ENCODE measurements at regions not wholly inside any gene's neighbourhood (a gene's known extent, or its start where the extent isn't known, plus 50 kb on each side); places are given as distances from the start of the nearest gene placed in this dataset.

DNA sequence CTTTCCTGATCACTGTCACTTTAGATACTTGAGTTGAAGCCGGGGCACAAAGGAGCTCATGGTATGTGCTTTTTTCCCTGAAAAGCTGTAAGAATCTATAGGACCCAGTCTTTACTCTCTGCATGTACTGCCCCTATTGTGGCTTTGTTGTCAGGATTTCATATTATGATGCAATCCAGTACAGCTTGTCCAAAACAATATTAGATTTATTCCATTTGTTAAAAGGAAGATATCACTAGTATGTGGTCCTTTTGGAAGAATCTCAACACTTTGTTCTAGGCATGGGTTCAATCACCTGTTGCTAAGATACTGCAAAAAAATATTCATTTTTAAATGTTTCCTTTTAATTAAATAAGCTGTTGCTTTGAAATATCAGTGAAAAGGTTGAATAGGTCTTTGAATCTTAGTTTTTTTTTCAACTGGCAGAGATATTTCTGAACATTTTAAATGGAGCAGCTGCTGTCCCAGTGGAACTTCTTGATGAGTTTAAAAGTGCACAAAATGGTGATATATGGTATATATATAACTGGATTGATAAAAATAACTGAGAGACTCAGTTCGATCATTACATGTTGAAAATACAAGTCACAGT lies 256.6 kb upstream of the NT5C1B start:
- TF ChIP-seq, protein P1, sequence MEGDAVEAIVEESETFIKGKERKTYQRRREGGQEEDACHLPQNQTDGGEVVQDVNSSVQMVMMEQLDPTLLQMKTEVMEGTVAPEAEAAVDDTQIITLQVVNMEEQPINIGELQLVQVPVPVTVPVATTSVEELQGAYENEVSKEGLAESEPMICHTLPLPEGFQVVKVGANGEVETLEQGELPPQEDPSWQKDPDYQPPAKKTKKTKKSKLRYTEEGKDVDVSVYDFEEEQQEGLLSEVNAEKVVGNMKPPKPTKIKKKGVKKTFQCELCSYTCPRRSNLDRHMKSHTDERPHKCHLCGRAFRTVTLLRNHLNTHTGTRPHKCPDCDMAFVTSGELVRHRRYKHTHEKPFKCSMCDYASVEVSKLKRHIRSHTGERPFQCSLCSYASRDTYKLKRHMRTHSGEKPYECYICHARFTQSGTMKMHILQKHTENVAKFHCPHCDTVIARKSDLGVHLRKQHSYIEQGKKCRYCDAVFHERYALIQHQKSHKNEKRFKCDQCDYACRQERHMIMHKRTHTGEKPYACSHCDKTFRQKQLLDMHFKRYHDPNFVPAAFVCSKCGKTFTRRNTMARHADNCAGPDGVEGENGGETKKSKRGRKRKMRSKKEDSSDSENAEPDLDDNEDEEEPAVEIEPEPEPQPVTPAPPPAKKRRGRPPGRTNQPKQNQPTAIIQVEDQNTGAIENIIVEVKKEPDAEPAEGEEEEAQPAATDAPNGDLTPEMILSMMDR (IDR thresholded peaks at IDR 0.05; ENCODE audit: borderline replicate concordance): no peak
- peaks cover 20% of the 10 kb centered on the region for H3K4me1 ChIP-seq
- peak overlapping the region; percentile 44 for H3K27ac ChIP-seq (replicated peaks)
- H3K36me3 ChIP-seq: no peaks in the 10 kb centered on the region
- H3K27me3 ChIP-seq (ENCODE audit: low read depth): no peaks in the 10 kb centered on the region
- no peak for DNase-seq
- intact Hi-C loops (cut with micrococcal nuclease): no loop called here
- H3K4me3 ChIP-seq: no peak overlapping the region
- H3K9me3 ChIP-seq (replicated peaks): no peaks in the 10 kb centered on the region

DNA sequence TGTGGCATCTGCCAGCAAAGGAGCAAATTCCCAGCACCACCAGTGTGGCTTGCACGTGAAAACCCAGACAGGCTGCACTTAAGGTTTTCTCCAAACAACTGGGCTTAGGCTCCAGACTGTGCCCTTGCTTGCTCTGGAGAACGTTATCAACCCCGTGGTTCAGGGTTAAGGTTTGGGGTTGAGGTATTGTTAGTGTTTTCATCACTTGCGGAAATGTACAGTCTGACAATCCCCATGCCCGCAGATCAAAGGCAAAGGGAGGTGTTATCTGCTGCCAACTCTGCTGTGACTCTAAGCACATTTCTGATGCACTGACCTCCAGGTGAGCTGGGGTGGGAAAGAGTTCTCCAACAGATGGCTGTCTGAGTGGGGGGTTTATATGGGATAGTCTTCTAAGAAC lies 253.5 kb upstream of the NT5C1B start:
- TF ChIP-seq, protein P1 (IDR thresholded peaks at IDR 0.05; ENCODE audit: borderline replicate concordance): no peak
- DNase-seq: no peak
- H3K27me3 ChIP-seq (ENCODE audit: low read depth): no peaks in the 10 kb centered on the region
- no peak overlapping the region for H3K27ac ChIP-seq (replicated peaks)
- H3K9me3 ChIP-seq (replicated peaks): no peaks in the 10 kb centered on the region
- intact Hi-C loops (cut with micrococcal nuclease): no loop called here
- H3K4me1 ChIP-seq: peaks cover 20% of the 10 kb centered on the region
- H3K36me3 ChIP-seq: no peaks in the 10 kb centered on the region
- H3K4me3 ChIP-seq: no peak overlapping the region

DNA sequence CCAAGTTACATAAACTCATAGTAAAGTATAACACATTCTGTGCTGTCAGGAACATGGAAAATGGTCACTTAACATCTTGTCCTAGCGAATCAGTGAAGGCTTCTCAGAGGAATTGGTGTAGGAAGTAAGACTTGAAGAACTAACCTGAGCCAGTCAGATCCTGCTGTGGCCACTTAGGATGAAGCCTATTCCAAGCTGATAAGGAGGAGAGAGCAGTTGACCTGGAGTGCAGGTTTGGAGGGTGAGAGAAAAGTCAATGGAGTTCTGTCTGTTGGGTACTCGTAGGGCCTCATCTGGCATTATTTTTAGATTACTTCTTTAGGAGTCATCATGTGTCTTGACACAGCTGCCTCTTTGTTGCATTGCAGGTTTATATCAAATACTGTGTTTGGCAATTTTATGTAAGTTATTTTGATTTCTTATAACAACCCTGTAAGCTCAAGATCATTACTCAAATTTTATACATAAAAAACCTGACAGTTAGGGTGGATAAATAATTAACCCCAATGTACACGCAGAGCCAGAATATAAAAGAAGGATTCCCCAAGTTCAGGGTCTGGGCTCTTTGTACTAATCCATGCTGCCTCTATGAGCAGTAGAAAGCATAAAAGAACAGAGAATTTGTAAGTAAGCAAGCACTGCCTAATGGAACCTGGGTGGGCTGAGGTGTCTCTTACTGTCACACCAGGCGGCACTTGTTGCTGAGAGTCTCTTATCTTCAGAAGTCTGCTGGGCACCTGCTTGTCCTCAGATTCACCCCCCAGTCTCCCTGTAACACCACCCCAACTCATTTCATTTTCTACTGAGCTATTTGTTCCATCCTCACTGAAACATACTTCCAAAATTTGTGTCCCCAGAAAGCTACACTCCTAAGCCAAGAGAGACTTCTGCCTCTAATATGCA lies 252.1 kb upstream of the NT5C1B start:
- Histone ChIP-seq H3K4me3 (no peak overlapping the region), H3K9me3 (replicated peaks) (no peaks in the 10 kb centered on the region), H3K27me3 (ENCODE audit: low read depth) (no peaks in the 10 kb centered on the region), H3K27ac (replicated peaks) (no peak overlapping the region), H3K4me1 (peaks cover 20% of the 10 kb centered on the region), H3K36me3 (no peaks in the 10 kb centered on the region)
- TF ChIP-seq, protein P1 (IDR thresholded peaks at IDR 0.05; ENCODE audit: borderline replicate concordance): no peak
- intact Hi-C loops (cut with micrococcal nuclease): no loop called here
- no peak for DNase-seq

DNA sequence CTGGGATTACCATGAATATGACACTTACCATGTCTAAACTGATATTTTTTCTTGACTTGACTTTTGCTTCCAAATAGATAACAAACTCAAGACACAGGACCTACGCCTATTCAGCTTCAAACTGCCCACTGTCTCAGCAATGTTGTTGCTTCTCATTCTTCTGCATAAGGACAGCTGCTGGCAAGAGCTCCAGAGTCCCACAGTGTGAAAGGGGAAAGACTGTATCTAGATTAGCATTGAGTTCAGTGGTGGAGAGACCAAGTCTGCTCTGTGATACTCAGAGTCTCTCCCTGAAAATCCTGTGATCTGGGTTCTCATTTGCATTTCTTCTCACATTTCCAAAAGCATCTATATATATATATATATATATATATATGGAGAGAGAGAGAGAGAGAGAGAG lies 247.9 kb upstream of the NT5C1B start:
- H3K9me3 ChIP-seq (replicated peaks): no peaks in the 10 kb centered on the region
- peaks cover 33% of the 10 kb centered on the region for H3K4me1 ChIP-seq
- H3K27me3 ChIP-seq (ENCODE audit: low read depth): no peaks in the 10 kb centered on the region
- no peak for DNase-seq
- H3K27ac ChIP-seq (replicated peaks): no peak overlapping the region
- no peak overlapping the region for H3K4me3 ChIP-seq
- no peaks in the 10 kb centered on the region for H3K36me3 ChIP-seq
- TF ChIP-seq, protein P1 (IDR thresholded peaks at IDR 0.05; ENCODE audit: borderline replicate concordance): no peak
- intact Hi-C loops (cut with micrococcal nuclease): no loop called here

DNA sequence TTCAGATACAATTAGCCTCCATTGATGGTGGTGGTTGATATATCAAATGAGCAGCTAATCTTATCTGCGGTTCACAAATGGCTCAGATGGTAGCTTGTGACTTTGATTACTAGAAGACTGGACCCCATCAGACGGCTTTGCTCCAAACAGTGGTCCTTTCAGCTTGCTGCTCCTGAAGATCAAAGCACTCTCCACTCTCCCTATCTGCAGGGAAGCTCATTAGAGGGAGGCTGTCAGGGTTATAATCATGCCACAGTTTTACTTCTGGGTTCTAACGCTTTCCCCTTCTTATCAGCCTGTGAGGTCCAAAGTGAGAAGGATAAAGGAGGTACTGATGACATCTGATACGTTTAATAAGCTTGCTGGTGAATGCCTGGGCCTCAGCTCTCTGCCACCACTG lies 247.1 kb upstream of the NT5C1B start:
- H3K36me3 ChIP-seq: no peaks in the 10 kb centered on the region
- no peak overlapping the region for H3K4me3 ChIP-seq
- no peaks in the 10 kb centered on the region for H3K9me3 ChIP-seq (replicated peaks)
- H3K27me3 ChIP-seq (ENCODE audit: low read depth): no peaks in the 10 kb centered on the region
- no peak overlapping the region for H3K27ac ChIP-seq (replicated peaks)
- TF ChIP-seq, protein P1 (IDR thresholded peaks at IDR 0.05; ENCODE audit: borderline replicate concordance): no peak
- H3K4me1 ChIP-seq: peaks cover 38% of the 10 kb centered on the region
- intact Hi-C loops (cut with micrococcal nuclease): no loop called here
- DNase-seq: no peak
